HG03196 (cell line): ENCODE measurements at regions not wholly inside any gene's neighbourhood (a gene's known extent, or its start where the extent isn't known, plus 50 kb on each side); places are given as distances from the start of the nearest gene placed in this dataset.

Experiments used
- ATAC-seq: cut with Tn5 transposase; IDR thresholded peaks from one replicate; pipeline ENCODE4 v1.9.1; 2021; ENCODE audit not compliant: unreplicated experiment

DNA sequence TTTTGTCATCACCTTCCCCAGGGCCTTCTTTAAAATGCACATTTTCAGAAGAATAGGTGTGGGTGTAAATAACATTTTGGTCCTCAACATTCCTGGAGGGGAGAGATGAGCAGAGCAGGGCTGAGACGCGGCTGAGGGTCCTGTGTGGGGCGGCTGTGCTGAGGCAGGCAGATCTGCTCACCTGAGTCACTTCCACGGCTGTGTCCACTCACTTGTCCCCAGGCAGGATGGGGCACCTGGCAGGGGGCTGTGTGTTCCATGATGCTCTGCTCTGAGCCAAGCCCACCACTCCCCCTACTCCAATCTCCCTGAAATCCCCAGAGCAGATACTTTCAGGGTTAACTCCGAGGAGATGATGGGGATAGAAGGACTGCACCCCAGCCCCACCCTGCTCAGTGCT is 93.8 kb downstream of the GLRX3 start:
- no peak for ATAC-seq

DNA sequence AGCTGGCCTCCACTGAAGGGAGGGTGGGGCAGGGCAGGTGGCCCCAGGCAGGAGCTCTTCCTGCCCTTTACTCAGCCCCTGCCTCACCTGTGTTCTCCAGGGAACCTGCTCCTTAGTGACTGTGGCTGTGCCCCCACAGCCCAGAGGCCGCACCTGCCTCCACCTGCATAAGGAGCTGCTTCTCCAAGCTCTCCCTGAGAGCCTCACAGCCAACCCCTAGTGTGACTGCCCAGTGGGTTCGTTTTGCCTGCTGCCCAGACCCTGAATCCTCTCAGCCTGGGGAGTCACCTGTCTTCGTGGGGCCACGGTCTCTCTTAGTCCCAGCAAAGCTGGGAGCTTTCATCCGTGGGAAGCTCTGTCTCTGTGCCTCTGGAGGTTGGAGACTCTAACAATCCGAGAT is 94.4 kb downstream of the GLRX3 start:
- no peak for ATAC-seq

DNA sequence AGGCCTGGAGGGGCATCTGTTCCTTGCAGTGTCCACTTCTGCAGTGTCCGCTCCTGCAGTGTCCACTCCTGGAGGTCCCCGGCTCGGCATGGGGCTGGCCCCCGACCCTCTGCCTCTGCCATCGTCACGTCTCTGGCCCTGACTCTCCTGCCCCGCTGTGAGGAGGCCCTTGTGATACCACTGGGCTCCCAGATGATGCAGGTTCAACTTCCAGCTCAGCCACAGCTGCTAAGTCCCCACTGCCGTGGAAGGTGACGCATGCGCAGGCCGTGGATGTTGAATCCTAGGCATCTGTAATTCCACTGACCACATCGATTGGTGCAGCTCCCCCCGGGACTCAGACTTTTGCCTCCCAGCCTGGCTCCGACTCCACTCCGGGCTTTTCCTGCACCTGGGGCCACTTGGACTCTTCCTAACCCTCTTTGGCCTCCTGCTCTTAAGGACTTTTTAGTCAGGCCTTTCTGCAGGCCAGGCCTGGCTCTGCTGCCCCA is 95.1 kb downstream of the GLRX3 start:
- no peak for ATAC-seq

DNA sequence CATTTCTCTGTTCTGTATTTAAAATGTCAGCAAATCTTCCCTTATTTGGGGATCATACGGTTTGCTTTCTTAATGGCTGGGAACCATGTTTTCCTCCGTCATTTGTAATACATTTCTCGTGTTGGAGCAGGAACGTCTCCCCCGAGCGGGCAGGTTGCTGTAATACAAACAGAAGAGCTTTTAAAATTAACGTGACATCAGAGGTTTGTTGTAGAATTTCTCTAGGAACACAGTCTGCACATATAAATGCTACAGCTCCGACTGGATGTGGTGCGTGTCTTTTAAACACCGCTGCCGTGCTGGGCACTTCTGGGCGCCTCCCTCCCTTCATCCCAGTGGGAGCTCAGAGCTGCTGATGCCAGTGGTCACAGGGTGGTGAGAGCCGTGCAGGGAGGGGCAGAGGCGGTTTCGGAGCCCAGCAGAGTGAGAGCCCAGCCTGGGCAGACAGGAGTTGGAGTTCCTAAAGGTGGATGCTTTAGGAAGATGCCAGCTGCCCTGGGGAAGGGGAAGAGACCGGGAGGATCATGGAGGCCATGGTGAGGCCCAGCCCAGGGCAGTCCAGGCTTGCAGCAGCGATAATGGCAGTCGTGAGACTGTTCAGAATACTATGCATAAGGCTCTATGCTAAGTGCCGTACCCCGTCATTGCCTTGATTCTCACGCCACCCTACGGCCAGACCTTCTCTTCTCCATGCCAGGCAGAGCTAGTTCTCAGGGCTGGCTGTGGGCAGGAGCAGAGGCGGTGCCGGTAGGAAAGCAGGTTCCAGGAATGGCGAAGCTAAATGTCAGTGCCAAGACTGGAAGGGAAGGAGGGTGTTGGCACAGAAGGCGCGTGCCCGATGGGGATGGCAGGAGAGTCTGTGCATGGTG is 96.2 kb downstream of the GLRX3 start:
- ATAC-seq, result no peak

DNA sequence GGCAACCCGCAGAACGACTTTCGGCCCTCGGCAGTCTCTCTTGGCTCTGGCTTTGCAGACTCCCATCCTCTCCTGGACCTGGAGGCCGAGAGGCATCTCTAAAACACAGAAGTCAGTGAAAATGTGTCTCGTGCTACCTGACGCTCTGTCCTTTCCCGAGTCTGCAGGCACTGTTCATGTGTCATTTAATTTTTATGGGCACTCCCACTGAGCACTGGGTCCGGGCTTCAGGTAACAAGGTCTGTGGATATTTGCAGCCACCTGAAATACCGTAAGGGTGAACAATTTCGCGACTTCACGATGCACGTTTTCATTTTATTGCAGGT is 96.8 kb downstream of the GLRX3 start:
- no peak for ATAC-seq

DNA sequence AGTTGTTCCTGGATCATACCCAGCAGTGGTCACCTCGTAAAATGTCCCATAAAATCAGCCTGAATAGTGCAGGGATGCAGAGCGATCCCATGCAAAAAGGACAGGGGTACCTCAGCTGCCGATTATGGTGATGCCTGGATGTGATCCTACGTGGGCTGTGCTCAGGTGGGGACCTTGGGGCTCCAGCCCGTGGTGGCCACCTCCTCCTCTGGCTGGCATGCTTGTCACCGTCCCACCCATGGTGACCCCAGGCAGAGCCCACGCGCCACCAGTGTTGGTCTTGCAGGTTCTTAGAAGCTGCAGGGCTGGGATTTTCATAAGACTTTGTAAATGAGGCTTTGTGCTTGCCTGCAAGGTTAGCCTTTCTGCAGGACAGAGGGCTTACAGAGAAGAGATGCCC is 97.2 kb downstream of the GLRX3 start:
- ATAC-seq, result no peak

DNA sequence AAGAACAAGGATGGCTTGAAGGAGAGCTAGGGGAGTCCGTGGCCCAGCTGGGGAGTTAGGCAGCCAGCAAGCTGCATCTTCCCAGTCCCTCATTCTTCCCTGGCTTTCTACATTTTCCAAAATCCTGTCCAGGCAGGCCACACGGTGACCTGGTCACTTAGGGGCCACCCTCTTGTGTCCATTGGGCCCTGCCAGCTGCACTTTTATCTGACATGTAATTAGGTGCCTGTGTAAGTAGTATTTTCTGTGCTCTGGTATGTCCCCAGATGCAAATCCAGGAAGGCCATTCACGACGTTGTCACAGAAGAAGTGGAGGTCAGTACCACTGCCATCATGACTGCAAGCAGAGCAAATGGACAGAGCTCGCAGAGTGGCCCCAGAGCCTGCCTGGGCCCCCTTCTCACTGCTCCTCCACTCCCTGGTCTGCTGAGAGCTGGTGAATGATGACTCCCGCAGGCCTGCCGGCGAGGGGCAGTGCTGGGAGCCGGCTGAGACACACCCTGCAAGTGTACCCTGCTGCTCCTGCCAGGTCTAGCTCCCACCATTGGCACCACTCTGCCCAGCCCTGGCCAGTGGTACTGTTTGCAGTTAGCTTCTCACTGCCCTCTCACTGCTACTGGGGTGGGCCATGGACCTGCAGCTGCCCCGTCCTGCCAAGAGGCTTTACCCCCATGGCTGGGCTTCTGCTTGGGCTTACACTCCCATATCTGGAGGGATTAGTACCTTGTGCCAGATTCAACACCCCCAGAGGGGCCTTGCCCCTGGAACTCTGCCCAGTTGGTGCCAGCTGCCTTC is 98.2 kb downstream of the GLRX3 start:
- no peak for ATAC-seq

DNA sequence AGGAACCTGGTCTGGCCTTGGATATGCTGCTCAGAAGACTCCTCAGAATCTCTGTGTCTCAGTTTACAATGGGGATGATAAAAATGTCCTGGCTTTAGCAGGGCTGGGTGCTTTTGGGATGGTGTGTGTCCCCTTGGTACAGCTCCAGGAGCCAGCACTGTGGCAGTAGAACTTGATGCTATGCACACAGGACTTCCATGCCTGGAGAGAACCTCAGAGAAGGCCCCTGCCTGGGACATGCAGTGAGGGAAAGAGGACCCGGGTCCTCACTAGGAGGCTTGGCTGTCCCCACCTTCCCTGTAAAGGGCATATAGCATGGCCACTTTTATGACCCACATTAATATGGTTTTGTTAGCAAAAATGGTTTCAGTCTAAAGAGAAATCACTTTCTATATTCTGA is 100.5 kb downstream of the GLRX3 start:
- ATAC-seq, result no peak

DNA sequence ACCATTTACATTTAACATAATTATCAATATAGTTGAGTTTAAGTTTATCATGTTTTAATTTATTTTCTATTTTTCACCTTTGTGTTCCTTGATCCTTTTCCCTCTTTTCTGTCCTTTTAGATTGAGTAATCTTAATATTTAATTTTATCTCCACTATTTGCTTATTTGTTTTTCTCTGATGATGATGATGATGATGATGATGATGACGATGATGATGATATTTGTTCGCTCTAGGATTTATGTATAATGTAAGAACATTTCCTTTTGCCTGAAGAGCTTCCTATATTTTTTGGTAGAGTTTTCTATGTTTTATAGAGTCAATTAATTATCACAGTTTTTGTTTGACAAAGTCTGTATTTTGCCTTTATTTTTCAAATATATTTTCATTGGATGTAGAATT is 104.2 kb downstream of the GLRX3 start:
- no peak for ATAC-seq

DNA sequence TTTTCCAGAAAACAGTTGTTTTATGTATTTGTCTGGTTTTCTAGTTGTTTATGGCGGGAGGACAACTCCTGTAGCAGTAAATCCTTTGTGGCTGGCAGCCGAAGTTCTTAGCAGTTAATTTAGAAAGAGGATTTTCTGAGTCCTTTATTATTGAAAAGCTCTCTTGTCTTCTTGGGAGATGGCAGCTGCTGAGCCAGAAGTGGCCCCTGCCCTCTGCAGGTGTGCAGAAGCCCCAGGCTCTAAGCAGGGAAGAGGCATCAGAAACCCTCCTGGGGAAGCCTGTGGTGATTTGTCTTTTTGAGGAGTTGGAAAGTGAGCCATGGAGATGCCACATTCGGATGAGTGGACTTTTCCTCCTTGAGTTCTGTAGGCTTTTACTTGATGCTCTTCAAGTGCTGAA is 106.3 kb downstream of the GLRX3 start:
- no peak for ATAC-seq

DNA sequence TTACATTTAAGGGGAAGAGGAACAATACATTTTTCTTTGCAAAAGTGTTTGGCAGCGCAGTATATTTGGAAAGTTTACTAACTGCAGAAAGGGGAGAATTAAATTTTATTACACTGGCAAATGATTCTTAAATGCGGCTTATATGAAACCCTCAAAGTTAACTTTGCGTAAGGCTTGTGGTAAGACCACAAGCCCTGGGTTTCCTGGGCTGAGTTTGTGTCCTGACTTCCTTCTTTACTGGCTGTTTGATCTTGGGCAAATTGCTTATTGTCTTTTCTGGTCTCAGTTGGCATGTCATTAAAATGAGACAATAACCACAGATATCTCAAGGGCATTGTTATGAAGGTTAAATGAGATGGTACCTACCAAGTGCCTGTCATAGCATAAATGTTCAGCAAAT is 106.8 kb downstream of the GLRX3 start:
- no peak for ATAC-seq

DNA sequence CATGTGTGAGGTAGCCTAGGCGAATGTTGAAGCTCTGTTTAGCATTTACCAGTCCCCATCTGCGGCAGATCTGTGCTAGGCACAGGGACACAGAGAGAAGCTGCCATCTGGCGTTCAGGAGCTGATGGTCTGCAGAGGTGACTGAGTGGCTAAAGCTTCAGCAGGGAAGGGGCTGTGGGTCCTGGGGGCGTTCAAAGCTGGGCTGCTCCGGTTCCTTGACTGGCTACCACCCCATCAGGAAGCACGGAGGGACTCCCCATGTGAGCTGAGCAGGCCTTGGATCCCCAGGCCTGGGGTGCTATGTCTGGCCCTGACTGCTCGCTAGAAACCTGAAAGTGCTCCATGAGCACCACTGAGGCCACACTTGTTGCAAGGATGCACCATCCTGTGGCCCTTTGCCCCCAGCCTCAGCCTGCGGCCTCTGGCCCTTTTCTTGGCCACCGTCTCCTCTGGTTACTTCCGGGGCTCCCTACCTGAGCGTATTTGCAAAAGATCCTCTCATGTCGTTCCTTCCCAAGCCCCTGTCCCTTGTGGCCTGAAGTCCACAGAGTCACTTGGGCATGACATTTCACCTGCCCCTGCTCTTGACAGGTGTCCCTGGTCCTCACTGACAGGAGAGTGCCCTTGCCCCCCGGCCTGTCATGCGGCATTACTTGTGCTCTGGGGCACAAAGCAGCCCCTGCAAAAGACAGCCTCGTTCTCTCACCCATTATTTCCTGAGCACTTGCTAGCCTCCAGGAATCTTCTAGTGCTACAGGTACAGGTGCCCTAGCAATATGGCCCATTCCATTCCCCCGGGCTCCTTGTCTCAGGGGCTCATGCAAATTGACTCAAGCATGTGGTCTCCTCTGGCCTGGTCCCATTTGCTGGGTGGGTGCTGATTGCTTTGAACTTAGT is 108.1 kb downstream of the GLRX3 start:
- no peak for ATAC-seq

DNA sequence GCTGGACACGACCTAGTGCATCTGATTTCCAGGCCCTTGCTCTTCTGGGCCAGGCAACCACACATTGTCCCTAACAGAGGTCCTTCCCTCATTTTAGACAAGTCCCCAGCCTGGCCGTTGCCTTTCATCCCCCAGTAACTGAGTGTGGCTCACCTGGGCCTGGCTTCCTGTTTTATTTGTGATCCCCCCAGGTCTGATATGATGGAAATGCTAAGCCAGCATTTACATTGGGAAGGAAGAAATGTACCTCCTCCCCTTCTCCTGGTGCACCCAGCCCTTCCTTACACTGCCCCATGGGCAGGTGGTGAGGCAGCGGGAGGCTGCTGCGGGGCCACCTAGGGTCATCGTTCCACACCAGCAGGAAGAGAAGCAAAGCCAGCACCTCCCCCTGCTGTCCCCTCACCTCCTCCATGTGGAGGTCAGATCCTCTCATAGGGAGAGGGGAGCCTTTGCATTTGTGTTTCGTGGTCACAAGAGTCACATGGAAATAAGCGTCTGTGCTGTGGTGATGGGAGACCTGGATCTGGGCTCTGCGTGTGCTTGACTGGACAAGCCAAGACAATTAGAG is 108.8 kb downstream of the GLRX3 start:
- ATAC-seq, result no peak

DNA sequence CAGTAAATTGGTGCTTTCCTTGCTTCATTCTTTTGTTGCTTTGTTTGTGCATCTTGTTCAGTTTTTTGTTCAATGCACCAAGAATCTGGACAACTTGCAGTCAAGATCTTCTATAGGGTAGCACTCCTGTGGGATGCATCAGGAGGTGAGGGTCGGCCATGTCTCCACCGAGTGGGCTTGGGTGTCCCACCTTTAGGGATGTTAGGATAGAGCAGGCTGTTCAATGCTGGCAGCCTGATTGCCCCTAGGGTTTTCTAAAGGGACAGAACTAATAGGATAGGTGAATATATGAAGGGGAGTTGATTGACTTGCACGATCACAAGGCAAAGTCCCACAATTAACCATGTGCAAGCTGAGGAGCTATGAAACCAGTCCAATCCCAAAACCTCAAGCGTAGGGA is 109.9 kb downstream of the GLRX3 start:
- no peak for ATAC-seq

DNA sequence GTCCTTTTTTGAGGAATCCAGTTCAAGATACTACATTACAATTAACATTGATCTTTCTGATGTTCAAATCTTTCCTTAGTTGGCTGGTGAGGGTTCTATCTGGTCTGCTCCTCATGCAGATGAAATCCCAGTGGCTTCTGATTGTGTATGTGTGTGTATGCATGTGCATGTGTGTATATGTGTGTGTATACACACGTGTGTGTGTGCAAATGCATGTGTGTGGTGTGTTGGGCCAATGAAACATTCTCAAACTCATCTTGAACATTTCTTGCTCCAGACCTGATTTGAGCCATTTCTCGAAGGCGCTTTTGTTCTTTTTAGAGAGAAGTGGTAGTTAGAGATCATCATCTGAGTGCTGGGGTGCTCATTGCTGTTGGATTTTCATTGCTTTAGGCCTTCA is 113.9 kb downstream of the GLRX3 start:
- no peak for ATAC-seq

DNA sequence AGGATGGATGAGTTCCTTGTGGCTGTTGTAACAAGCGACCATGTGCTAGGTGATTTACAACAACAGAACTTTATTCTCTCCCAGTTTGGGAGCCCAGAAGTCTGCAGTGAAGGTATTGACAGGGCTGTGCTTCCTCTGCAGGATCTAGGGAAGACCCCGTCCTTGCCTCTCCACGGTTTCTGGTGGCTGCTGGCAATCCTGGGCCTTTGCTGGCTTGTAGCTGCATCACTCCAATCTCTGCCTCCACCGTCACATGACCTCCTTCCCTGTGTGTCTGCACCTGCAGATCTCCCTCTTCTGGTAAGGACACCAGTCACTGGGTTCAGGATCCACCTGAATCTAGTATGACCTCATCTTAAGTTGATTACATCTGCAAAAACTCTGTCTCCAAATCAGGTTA is 115.6 kb downstream of the GLRX3 start:
- no peak for ATAC-seq

DNA sequence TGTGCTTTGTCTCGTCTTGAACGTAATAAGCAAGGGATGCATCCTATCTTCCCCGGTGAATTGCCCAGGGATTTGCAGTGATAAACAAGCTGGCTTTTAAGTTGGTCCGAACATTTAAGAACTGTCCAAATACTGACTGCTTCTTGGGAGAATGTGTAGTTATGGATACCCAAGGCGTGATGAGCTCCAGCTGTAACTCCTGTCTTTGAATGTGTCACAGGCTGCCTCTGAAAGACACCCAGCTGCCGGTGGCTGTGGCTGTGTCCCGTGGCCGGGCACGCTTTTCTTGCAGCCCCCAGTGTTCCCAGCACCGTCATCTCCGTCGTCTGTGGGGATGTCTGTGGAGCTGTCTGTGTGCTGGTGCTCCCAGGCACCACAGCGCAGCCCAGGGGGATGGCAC is 118.1 kb downstream of the GLRX3 start:
- no peak for ATAC-seq

DNA sequence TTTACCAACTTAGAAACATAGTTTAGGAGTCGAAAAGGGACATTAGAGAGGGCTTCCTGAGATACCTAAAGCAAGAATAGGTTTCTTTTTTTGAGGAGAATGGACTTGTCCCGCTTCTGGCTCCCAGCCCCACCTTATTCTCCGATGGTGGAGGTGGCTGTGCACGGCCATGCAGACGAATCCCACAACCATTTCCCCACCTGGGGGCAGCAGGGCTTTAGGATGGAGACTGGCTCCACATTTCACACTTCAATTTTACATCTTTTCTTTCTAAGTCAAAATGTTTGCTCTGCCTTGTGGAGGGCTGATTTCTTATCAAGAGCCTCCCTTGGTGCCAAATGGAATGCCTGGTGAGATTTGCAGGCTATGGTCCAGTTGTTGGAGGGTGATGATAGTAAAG is 118.5 kb downstream of the GLRX3 start:
- ATAC-seq, result no peak

DNA sequence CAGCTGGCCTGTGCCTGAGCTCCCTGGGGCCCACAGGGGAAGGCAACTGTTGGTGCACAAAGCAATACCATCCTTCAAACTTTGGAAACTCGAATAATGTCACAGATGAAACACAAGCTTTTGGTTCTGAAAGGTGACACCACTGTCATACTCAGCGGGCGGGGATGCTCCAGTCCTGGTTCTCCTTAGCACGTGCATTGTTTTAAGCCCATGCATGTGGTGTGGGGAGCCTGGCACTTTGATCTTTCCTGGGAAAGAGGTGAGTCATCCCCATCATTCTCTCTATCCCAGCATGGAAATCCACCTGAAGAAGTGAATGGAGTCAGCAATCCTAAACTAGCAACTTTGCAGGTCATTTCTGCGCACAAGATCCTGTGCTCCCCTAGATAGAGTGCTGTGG is 119.6 kb downstream of the GLRX3 start:
- no peak for ATAC-seq

DNA sequence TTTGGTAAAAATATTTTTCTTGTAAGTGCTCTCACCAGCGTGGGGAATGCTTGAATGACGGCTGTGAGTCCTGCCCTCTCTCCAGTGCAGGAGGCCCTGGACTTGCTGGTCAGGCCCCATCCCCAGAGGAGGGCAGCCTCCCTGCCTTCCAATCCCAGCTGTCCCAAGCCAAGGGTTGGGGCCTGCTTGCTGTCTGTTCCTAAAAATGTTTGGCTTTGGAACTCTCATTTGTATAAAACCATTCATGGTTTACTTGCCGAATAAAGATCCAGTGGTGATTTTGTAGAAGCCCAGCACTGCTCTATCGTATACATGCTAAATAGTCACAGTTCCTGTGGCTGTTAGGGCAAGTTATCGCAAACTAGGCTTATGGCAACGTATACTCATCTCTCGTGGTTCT is 121.7 kb downstream of the GLRX3 start:
- ATAC-seq, result no peak

DNA sequence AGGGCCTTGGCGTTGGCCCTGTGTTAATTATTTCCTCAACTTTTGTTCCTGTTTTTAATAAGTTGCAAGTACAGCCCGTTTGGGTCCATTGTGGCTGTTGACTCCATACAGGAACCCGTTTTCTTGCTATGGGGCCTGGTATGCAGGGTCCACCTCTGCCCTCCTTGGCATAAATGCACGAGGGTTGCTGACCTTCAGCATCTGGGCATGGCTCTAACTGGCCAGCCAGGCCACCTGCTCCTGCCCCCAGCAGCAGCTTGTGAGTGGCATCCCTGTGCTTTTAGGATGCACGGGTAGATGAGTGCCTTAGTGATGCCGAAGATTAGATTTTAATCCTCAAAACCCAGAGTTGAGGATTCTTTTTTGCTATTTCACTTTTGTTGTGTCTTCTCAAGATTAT is 123.2 kb downstream of the GLRX3 start:
- no peak for ATAC-seq
